HG03469 (cell line): ENCODE measurements at regions not wholly inside any gene's neighbourhood (a gene's known extent, or its start where the extent isn't known, plus 50 kb on each side); places are given as distances from the start of the nearest gene placed in this dataset.

Experiments used
- ATAC-seq: cut with Tn5 transposase; IDR thresholded peaks from one replicate; pipeline ENCODE4 v1.9.1; 2021; ENCODE audit warnings: mild to moderate bottlenecking, moderate library complexity, moderate number of reproducible peaks; ENCODE audit not compliant: unreplicated experiment

- ATAC-seq = no peak
These were observed 62.7 kb downstream of the NPTX2 start for GRCh38 chr7:98679741-98680140.

- ATAC-seq = no peak
These were observed 64.4 kb downstream of the NPTX2 start for GRCh38 chr7:98681511-98681910.

- ATAC-seq = no peak
These were observed 64.9 kb downstream of the NPTX2 start for GRCh38 chr7:98681951-98682350.

- ATAC-seq = no peak
These were observed 66.4 kb downstream of the NPTX2 start for GRCh38 chr7:98683514-98683913.

GRCh38 chr7:98685541-98685940 lies 68.5 kb downstream of the NPTX2 start:
- no peak for ATAC-seq

GRCh38 chr7:98686466-98687080 lies 69.5 kb downstream of the NPTX2 start:
- no peak for ATAC-seq

GRCh38 chr7:98687111-98687751 lies 70.1 kb downstream of the NPTX2 start:
- no peak for ATAC-seq

- no peak for ATAC-seq
These were observed 74.5 kb downstream of the NPTX2 start for GRCh38 chr7:98691619-98692018.

- no peak for ATAC-seq
These were observed 80.0 kb downstream of the NPTX2 start for GRCh38 chr7:98697083-98697482.

- ATAC-seq = no peak
These were observed 80.6 kb downstream of the NPTX2 start for GRCh38 chr7:98697485-98698240.

GRCh38 chr7:98698976-98699375 lies 81.9 kb downstream of the NPTX2 start:
- no peak for ATAC-seq

- no peak for ATAC-seq
These were observed 83.4 kb downstream of the NPTX2 start for GRCh38 chr7:98700533-98700932.

- ATAC-seq = no peak
These were observed 84.3 kb downstream of the NPTX2 start for GRCh38 chr7:98701372-98701771.

GRCh38 chr7:98702021-98702420 lies 84.9 kb downstream of the NPTX2 start:
- no peak for ATAC-seq

- ATAC-seq = no peak
These were observed 86.8 kb downstream of the NPTX2 start for GRCh38 chr7:98703916-98704315.

GRCh38 chr7:98705626-98706025 lies 88.5 kb downstream of the NPTX2 start:
- ATAC-seq = no peak

- ATAC-seq = no peak
These were observed 90.0 kb downstream of the NPTX2 start for GRCh38 chr7:98707076-98707475.

- no peak for ATAC-seq
These were observed 94.9 kb downstream of the NPTX2 start for GRCh38 chr7:98711945-98712344.

- no peak for ATAC-seq
These were observed 96.2 kb downstream of the NPTX2 start for GRCh38 chr7:98713165-98713810.

- ATAC-seq = no peak
These were observed 102.3 kb downstream of the NPTX2 start for GRCh38 chr7:98719396-98719795.

GRCh38 chr7:98722402-98722801 lies 105.3 kb downstream of the NPTX2 start:
- no peak for ATAC-seq

- no peak for ATAC-seq
These were observed 107.5 kb downstream of the NPTX2 start for GRCh38 chr7:98724591-98724990.
